ENCODE measurements at regions not wholly inside any gene's neighbourhood (a gene's known extent, or its start where the extent isn't known, plus 50 kb on each side); places are given as distances from the start of the nearest gene placed in this dataset.
"Not testable (repeated sequence)": the region's sequence is repeated elsewhere in the genome, so short reads cannot be mapped to it uniquely, and the experiment has no call there.

- no peak for DNase-seq (ENCODE audit: low read depth in 2 of 2)
Measured at GRCh38 chr11:71127806-71128205, 124.6 kb downstream of the SHANK2 start.

GRCh38 chr11:71126401-71126800 lies 126.0 kb downstream of the SHANK2 start:
- not testable (repeated sequence) for DNase-seq (ENCODE audit: low read depth in 2 of 2)

- no peak for DNase-seq (ENCODE audit: low read depth in 2 of 2)
Measured at GRCh38 chr11:71125150-71125549, 127.2 kb downstream of the SHANK2 start.

- DNase-seq (ENCODE audit: low read depth in 2 of 2) = no peak
Measured at GRCh38 chr11:71124127-71124526, 128.2 kb downstream of the SHANK2 start.

- DNase-seq (ENCODE audit: low read depth in 2 of 2) = no peak
Measured at GRCh38 chr11:71120471-71120896, 131.9 kb downstream of the SHANK2 start.

GRCh38 chr11:71119656-71120269 lies 132.6 kb downstream of the SHANK2 start:
- no peak for DNase-seq (ENCODE audit: low read depth in 2 of 2)

- no peak for DNase-seq (ENCODE audit: low read depth in 2 of 2)
Measured at GRCh38 chr11:71118671-71119250, 133.6 kb downstream of the SHANK2 start.

- no peak for DNase-seq (ENCODE audit: low read depth in 2 of 2)
Measured at GRCh38 chr11:71117311-71117710, 135.1 kb downstream of the SHANK2 start.

GRCh38 chr11:71116693-71117040 lies 135.7 kb downstream of the SHANK2 start:
- DNase-seq (ENCODE audit: low read depth in 2 of 2) = no peak

- DNase-seq (ENCODE audit: low read depth in 2 of 2) = no peak
Measured at GRCh38 chr11:71115770-71116692, 136.3 kb downstream of the SHANK2 start.

- no peak for DNase-seq (ENCODE audit: low read depth in 2 of 2)
Measured at GRCh38 chr11:71114124-71114851, 138.1 kb downstream of the SHANK2 start.

- no peak for DNase-seq (ENCODE audit: low read depth in 2 of 2)
Measured at GRCh38 chr11:71112990-71113389, 139.4 kb downstream of the SHANK2 start.

GRCh38 chr11:71112454-71112853 lies 139.9 kb downstream of the SHANK2 start:
- no peak for DNase-seq (ENCODE audit: low read depth in 2 of 2)

- DNase-seq (ENCODE audit: low read depth in 2 of 2) = no peak
Measured at GRCh38 chr11:71109586-71109985, 142.8 kb downstream of the SHANK2 start.

GRCh38 chr11:71109186-71109585 lies 143.2 kb downstream of the SHANK2 start:
- no peak for DNase-seq (ENCODE audit: low read depth in 2 of 2)

- no peak for DNase-seq (ENCODE audit: low read depth in 2 of 2)
Measured at GRCh38 chr11:71108013-71108865, 144.1 kb downstream of the SHANK2 start.

GRCh38 chr11:71106671-71107070 lies 145.7 kb downstream of the SHANK2 start:
- no peak for DNase-seq (ENCODE audit: low read depth in 2 of 2)

GRCh38 chr11:71103266-71103665 lies 149.1 kb downstream of the SHANK2 start:
- no peak for DNase-seq (ENCODE audit: low read depth in 2 of 2)

GRCh38 chr11:71102251-71102995 lies 150.0 kb downstream of the SHANK2 start:
- no peak for DNase-seq (ENCODE audit: low read depth in 2 of 2)

GRCh38 chr11:71101606-71102005 lies 150.8 kb downstream of the SHANK2 start:
- no peak for DNase-seq (ENCODE audit: low read depth in 2 of 2)

Measured in activated CD8-positive, alpha-beta memory T cell treated with anti-CD3 and anti-CD28 coated beads for 4 hours (primary cell).